ENCODE measurements at regions not wholly inside any gene's neighbourhood (a gene's known extent, or its start where the extent isn't known, plus 50 kb on each side); places are given as distances from the start of the nearest gene placed in this dataset.
"Not testable (repeated sequence)": the region's sequence is repeated elsewhere in the genome, so short reads cannot be mapped to it uniquely, and the experiment has no call there.

DNA sequence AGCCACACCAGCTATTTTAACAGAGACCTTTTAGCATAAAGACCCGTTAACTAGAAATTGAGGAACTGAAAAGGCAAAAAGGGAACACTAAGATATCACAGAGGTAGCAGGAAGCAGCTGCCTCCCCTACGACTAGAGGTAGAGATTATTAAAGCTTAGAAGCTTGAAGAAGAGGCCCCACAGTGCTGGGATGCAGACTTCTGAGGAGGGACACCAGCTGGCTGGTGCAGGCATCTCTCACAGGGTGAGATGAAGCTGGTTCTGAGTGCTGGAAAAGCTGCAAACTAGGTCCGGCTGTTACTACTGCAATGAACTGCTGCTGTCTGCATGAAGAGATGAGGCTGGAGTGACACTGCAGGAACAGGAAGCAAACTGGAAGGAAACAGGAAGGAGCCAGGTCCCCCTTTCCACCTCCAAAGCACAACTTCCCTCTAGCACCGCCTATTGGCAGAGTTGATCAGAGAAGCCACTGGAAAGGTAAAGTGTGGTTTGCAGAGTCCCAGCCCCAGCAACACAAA, 61.2 kb upstream of the MRPS9 start:
- Histone ChIP-seq H3K9ac (no peak overlapping the region), H2AFZ (ENCODE audit: low read depth) (peak overlapping the region; percentile 60), H3K79me2 (ENCODE audit: insufficient read depth, low read depth) (no peaks in the 10 kb centered on the region), H3K4me1 (ENCODE audit: low read depth, poor library complexity, severe bottlenecking) (no peaks in the 10 kb centered on the region), H3K4me3 (IDR thresholded peaks at IDR 0.05; ENCODE audit: insufficient read depth, low read depth, low read length) (no peak overlapping the region), H3K36me3 (ENCODE audit: insufficient read depth) (no peaks in the 10 kb centered on the region), H4K20me1 (ENCODE audit: insufficient read depth) (no peaks in the 10 kb centered on the region), H3K27me3 (ENCODE audit: insufficient read depth, low read depth) (no peaks in the 10 kb centered on the region), H3K4me2 (peak overlapping the region; percentile 23; the same call in 1 of the 2 replicates), H3K27ac (no peak overlapping the region)
- TF ChIP-seq, protein P1, sequence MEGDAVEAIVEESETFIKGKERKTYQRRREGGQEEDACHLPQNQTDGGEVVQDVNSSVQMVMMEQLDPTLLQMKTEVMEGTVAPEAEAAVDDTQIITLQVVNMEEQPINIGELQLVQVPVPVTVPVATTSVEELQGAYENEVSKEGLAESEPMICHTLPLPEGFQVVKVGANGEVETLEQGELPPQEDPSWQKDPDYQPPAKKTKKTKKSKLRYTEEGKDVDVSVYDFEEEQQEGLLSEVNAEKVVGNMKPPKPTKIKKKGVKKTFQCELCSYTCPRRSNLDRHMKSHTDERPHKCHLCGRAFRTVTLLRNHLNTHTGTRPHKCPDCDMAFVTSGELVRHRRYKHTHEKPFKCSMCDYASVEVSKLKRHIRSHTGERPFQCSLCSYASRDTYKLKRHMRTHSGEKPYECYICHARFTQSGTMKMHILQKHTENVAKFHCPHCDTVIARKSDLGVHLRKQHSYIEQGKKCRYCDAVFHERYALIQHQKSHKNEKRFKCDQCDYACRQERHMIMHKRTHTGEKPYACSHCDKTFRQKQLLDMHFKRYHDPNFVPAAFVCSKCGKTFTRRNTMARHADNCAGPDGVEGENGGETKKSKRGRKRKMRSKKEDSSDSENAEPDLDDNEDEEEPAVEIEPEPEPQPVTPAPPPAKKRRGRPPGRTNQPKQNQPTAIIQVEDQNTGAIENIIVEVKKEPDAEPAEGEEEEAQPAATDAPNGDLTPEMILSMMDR (conservative IDR thresholded peaks at IDR 0.05; ENCODE audit: low read depth, low read length) = peak; percentile 40; the same call in 1 of the 2 replicates

DNA sequence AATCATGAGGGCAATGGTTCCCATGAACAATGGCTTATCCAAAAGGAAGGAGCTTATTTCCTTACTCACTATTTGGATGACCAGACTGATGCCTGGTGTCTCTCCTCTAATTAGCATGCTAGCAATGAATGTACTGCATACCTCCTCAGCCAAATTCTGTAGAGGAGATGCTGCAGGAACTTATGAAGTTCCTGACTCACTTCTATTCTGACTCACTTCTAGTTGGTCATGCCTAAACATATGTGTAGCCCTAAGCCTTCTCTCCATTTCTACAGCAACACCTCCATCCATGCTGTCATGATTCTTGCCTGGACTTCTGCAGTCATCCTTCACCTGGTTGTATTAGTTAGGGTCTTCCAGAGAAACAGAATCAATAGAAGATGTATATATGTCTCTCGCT, 59.9 kb upstream of the MRPS9 start:
- H3K4me2 ChIP-seq = no peak overlapping the region
- H3K27me3 ChIP-seq (ENCODE audit: insufficient read depth, low read depth) = no peaks in the 10 kb centered on the region
- H3K36me3 ChIP-seq (ENCODE audit: insufficient read depth) = no peaks in the 10 kb centered on the region
- TF ChIP-seq, protein P1 (conservative IDR thresholded peaks at IDR 0.05; ENCODE audit: low read depth, low read length) = no peak
- H2AFZ ChIP-seq (ENCODE audit: low read depth) = no peak overlapping the region
- no peaks in the 10 kb centered on the region for H4K20me1 ChIP-seq (ENCODE audit: insufficient read depth)
- no peak overlapping the region for H3K4me3 ChIP-seq (IDR thresholded peaks at IDR 0.05; ENCODE audit: insufficient read depth, low read depth, low read length)
- H3K4me1 ChIP-seq (ENCODE audit: low read depth, poor library complexity, severe bottlenecking) = no peaks in the 10 kb centered on the region
- no peak overlapping the region for H3K27ac ChIP-seq
- H3K79me2 ChIP-seq (ENCODE audit: insufficient read depth, low read depth) = no peaks in the 10 kb centered on the region
- no peak overlapping the region for H3K9ac ChIP-seq

GRCh38 chr2:104979786-104980185, 58.1 kb upstream of the MRPS9 start:
- H3K4me3 ChIP-seq (IDR thresholded peaks at IDR 0.05; ENCODE audit: insufficient read depth, low read depth, low read length); H3K79me2 ChIP-seq (ENCODE audit: insufficient read depth, low read depth); H3K9ac ChIP-seq; H3K4me1 ChIP-seq (ENCODE audit: low read depth, poor library complexity, severe bottlenecking); H4K20me1 ChIP-seq (ENCODE audit: insufficient read depth); H3K36me3 ChIP-seq (ENCODE audit: insufficient read depth); H3K27ac ChIP-seq; H3K4me2 ChIP-seq; H2AFZ ChIP-seq (ENCODE audit: low read depth); H3K27me3 ChIP-seq (ENCODE audit: insufficient read depth, low read depth): not testable (repeated sequence)

- Histone ChIP-seq H3K4me2 (no peak overlapping the region), H3K27me3 (ENCODE audit: insufficient read depth, low read depth) (no peaks in the 10 kb centered on the region), H3K9ac (no peak overlapping the region), H3K36me3 (ENCODE audit: insufficient read depth) (no peaks in the 10 kb centered on the region), H3K79me2 (ENCODE audit: insufficient read depth, low read depth) (no peaks in the 10 kb centered on the region), H3K4me1 (ENCODE audit: low read depth, poor library complexity, severe bottlenecking) (no peaks in the 10 kb centered on the region), H3K4me3 (IDR thresholded peaks at IDR 0.05; ENCODE audit: insufficient read depth, low read depth, low read length) (no peak overlapping the region), H4K20me1 (ENCODE audit: insufficient read depth) (no peaks in the 10 kb centered on the region), H3K27ac (no peak overlapping the region), H2AFZ (ENCODE audit: low read depth) (no peak overlapping the region)
- TF ChIP-seq, protein P1 (conservative IDR thresholded peaks at IDR 0.05; ENCODE audit: low read depth, low read length) = no peak
Observed at GRCh38 chr2:104982111-104982510, 55.8 kb upstream of the MRPS9 start.
